Astrocyte (in vitro differentiated cells and primary cell): ENCODE measurements at regions not wholly inside any gene's neighbourhood (a gene's known extent, or its start where the extent isn't known, plus 50 kb on each side); places are given as distances from the start of the nearest gene placed in this dataset.

Source experiments
- EZH2 ChIP-seq: IDR thresholded peaks from 2 replicates; pipeline ENCODE4 v1.6.1; 2012; ENCODE audit warnings: mild to moderate bottlenecking, low read length, inconsistent platforms; ENCODE audit not compliant: insufficient read depth
- TF ChIP-seq, protein P1 (sequence below): IDR thresholded peaks from 2 replicates; pipeline ENCODE4 v1.5.1; 2011; ENCODE audit warnings: low read depth, mild to moderate bottlenecking, inconsistent platforms, low read length, moderate library complexity; ENCODE audit not compliant: insufficient read depth

DNA sequence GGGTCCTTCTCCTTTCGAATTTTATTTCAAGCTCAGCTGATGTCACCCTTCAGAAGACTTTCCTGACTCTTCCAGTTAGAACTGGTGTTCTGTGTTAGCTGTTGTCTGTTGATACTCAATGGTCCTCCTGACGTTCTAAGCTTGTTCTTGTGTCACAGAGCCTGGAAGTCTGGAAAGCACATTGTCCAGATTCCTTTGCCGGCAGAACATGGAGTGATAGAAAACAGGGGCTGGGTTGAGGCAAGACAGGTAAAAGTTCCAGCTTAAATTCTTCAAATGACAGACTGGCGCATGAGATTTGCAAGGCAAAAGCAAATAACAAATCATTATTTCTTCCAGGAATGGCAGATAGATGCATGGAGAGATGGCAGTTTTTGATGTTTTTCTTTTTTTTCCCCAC, 102.0 kb upstream of the CLSTN2 start:
- TF ChIP-seq, protein P1, sequence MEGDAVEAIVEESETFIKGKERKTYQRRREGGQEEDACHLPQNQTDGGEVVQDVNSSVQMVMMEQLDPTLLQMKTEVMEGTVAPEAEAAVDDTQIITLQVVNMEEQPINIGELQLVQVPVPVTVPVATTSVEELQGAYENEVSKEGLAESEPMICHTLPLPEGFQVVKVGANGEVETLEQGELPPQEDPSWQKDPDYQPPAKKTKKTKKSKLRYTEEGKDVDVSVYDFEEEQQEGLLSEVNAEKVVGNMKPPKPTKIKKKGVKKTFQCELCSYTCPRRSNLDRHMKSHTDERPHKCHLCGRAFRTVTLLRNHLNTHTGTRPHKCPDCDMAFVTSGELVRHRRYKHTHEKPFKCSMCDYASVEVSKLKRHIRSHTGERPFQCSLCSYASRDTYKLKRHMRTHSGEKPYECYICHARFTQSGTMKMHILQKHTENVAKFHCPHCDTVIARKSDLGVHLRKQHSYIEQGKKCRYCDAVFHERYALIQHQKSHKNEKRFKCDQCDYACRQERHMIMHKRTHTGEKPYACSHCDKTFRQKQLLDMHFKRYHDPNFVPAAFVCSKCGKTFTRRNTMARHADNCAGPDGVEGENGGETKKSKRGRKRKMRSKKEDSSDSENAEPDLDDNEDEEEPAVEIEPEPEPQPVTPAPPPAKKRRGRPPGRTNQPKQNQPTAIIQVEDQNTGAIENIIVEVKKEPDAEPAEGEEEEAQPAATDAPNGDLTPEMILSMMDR: no peak
- TF ChIP-seq EZH2: no peak
